ENCODE measurements at regions not wholly inside any gene's neighbourhood (a gene's known extent, or its start where the extent isn't known, plus 50 kb on each side); places are given as distances from the start of the nearest gene placed in this dataset.

DNA sequence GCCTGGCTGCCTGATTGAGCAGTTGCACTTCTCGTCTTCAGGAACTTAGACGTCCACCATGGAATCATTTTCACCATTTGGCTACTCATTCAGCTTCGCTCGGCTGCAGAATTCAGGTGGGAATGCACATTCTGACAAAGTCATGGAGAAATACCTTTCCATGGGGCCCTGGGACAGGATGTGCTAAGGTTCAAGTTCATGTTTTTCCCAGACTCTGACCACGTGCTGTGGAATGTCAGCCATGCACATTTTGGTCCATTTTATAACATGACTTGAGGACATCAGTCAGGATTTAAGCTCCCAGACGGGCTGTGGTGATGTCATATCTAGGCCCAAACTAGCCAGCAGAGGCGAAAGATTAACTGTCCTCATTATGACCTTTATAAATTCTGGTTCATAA lies 205.3 kb downstream of the TBXT start:
- Histone ChIP-seq H3K79me2 (ENCODE audit: insufficient read depth, low read length) (no peaks in the 10 kb centered on the region), H3K4me1 (ENCODE audit: insufficient read depth, low read length, poor library complexity, severe bottlenecking) (no peaks in the 10 kb centered on the region), H3K9me3 (ENCODE audit: insufficient read depth, low read depth, low read length) (no peaks in the 10 kb centered on the region), H4K20me1 (ENCODE audit: insufficient read depth, low read length, poor library complexity, severe bottlenecking) (no peaks in the 10 kb centered on the region), H3K4me3 (ENCODE audit: low read length, poor library complexity, severe bottlenecking) (no peak overlapping the region), H3K27me3 (ENCODE audit: insufficient read depth, low read length, poor library complexity, severe bottlenecking) (no peaks in the 10 kb centered on the region), H3K36me3 (ENCODE audit: insufficient read depth, low read length) (no peaks in the 10 kb centered on the region), H3K4me2 (ENCODE audit: low read depth, low read length, poor library complexity, severe bottlenecking) (no peak overlapping the region), H3K9ac (ENCODE audit: low read depth, low read length, poor library complexity, severe bottlenecking) (no peak overlapping the region), H3K9me2 (replicated peaks; ENCODE audit: low read depth, low read length) (no peaks in the 10 kb centered on the region), H2AFZ (ENCODE audit: low read length) (no peak overlapping the region), H3F3A (ENCODE audit: low read depth) (no peaks in the 10 kb centered on the region)
- TF ChIP-seq EZH2phosphoT487 (IDR thresholded peaks at IDR 0.05; ENCODE audit: borderline replicate concordance), result no peak
- TF ChIP-seq, protein P1, sequence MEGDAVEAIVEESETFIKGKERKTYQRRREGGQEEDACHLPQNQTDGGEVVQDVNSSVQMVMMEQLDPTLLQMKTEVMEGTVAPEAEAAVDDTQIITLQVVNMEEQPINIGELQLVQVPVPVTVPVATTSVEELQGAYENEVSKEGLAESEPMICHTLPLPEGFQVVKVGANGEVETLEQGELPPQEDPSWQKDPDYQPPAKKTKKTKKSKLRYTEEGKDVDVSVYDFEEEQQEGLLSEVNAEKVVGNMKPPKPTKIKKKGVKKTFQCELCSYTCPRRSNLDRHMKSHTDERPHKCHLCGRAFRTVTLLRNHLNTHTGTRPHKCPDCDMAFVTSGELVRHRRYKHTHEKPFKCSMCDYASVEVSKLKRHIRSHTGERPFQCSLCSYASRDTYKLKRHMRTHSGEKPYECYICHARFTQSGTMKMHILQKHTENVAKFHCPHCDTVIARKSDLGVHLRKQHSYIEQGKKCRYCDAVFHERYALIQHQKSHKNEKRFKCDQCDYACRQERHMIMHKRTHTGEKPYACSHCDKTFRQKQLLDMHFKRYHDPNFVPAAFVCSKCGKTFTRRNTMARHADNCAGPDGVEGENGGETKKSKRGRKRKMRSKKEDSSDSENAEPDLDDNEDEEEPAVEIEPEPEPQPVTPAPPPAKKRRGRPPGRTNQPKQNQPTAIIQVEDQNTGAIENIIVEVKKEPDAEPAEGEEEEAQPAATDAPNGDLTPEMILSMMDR (conservative IDR thresholded peaks at IDR 0.05; ENCODE audit: low read length), result no peak

DNA sequence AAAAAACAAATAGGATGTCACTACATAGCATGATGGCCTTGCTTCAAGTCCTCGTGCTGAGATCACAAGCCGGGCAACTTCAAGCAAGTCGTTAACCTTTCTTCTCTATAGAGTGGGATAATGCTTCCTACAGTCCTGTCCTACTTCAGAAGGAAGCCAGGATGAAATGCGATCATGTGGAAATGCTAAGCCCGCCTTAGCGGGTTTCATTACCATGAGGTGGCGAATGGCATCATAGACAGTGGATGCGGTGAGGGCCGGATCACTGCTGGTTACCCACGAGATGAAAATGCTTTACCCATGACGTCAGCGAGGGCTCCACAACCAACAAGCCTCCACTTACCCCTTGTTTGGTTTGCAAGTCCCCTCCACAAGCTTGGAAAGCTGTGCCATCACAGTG lies 206.4 kb downstream of the TBXT start:
- no peaks in the 10 kb centered on the region for H3K36me3 ChIP-seq (ENCODE audit: insufficient read depth, low read length)
- H3K9me3 ChIP-seq (ENCODE audit: insufficient read depth, low read depth, low read length), result no peaks in the 10 kb centered on the region
- H3K4me1 ChIP-seq (ENCODE audit: insufficient read depth, low read length, poor library complexity, severe bottlenecking), result no peaks in the 10 kb centered on the region
- H3F3A ChIP-seq (ENCODE audit: low read depth), result no peaks in the 10 kb centered on the region
- TF ChIP-seq EZH2phosphoT487 (IDR thresholded peaks at IDR 0.05; ENCODE audit: borderline replicate concordance), result no peak
- TF ChIP-seq, protein P1 (conservative IDR thresholded peaks at IDR 0.05; ENCODE audit: low read length), result no peak
- H3K9ac ChIP-seq (ENCODE audit: low read depth, low read length, poor library complexity, severe bottlenecking), result no peak overlapping the region
- no peaks in the 10 kb centered on the region for H3K27me3 ChIP-seq (ENCODE audit: insufficient read depth, low read length, poor library complexity, severe bottlenecking)
- no peaks in the 10 kb centered on the region for H3K79me2 ChIP-seq (ENCODE audit: insufficient read depth, low read length)
- no peak overlapping the region for H3K4me2 ChIP-seq (ENCODE audit: low read depth, low read length, poor library complexity, severe bottlenecking)
- no peak overlapping the region for H3K4me3 ChIP-seq (ENCODE audit: low read length, poor library complexity, severe bottlenecking)
- H4K20me1 ChIP-seq (ENCODE audit: insufficient read depth, low read length, poor library complexity, severe bottlenecking), result no peaks in the 10 kb centered on the region
- no peak overlapping the region for H2AFZ ChIP-seq (ENCODE audit: low read length)
- H3K9me2 ChIP-seq (replicated peaks; ENCODE audit: low read depth, low read length), result no peaks in the 10 kb centered on the region

DNA sequence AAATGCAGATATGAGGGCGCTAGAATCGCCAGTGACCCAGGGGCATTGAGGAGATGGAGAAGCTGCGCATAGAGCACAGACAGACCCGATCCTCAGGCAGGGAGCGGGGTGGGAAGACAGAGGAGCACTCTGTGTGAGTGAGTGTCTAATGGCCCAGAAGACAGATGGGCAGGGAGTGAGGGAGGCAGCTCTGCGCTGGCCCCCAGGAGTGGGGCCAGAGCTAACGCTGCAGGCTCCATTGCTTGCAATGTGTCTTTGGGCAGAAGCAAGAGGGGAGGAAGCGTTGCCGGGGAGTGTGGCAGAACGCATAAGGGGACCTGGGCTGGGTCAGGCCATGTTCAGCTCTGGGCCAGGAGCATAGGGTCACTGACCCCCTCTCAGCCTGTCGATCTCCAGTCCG lies 207.0 kb downstream of the TBXT start:
- no peak for TF ChIP-seq EZH2phosphoT487 (IDR thresholded peaks at IDR 0.05; ENCODE audit: borderline replicate concordance)
- TF ChIP-seq, protein P1 (conservative IDR thresholded peaks at IDR 0.05; ENCODE audit: low read length), result no peak
- no peak overlapping the region for H2AFZ ChIP-seq (ENCODE audit: low read length)
- no peaks in the 10 kb centered on the region for H3K27me3 ChIP-seq (ENCODE audit: insufficient read depth, low read length, poor library complexity, severe bottlenecking)
- no peaks in the 10 kb centered on the region for H3K79me2 ChIP-seq (ENCODE audit: insufficient read depth, low read length)
- H3K9me3 ChIP-seq (ENCODE audit: insufficient read depth, low read depth, low read length), result no peaks in the 10 kb centered on the region
- H3K36me3 ChIP-seq (ENCODE audit: insufficient read depth, low read length), result no peaks in the 10 kb centered on the region
- no peak overlapping the region for H3K4me2 ChIP-seq (ENCODE audit: low read depth, low read length, poor library complexity, severe bottlenecking)
- no peaks in the 10 kb centered on the region for H3F3A ChIP-seq (ENCODE audit: low read depth)
- H3K4me3 ChIP-seq (ENCODE audit: low read length, poor library complexity, severe bottlenecking), result no peak overlapping the region
- H4K20me1 ChIP-seq (ENCODE audit: insufficient read depth, low read length, poor library complexity, severe bottlenecking), result no peaks in the 10 kb centered on the region
- H3K4me1 ChIP-seq (ENCODE audit: insufficient read depth, low read length, poor library complexity, severe bottlenecking), result no peaks in the 10 kb centered on the region
- H3K9ac ChIP-seq (ENCODE audit: low read depth, low read length, poor library complexity, severe bottlenecking), result no peak overlapping the region
- no peaks in the 10 kb centered on the region for H3K9me2 ChIP-seq (replicated peaks; ENCODE audit: low read depth, low read length)
